ENCODE measurements at regions not wholly inside any gene's neighbourhood (a gene's known extent, or its start where the extent isn't known, plus 50 kb on each side); places are given as distances from the start of the nearest gene placed in this dataset.

- TF ChIP-seq SIN3A (IDR thresholded peaks at IDR 0.05; ENCODE audit: borderline replicate concordance, insufficient read depth, low read depth, low read length), result no peak
- no peak for TF ChIP-seq CTCF (IDR thresholded peaks at IDR 0.05)
- TF ChIP-seq REST (IDR thresholded peaks at IDR 0.05; ENCODE audit: insufficient read depth in 1 of 2, low read depth in 2 of 2, low read length in 1 of 2), result no peak
Observed at GRCh38 chr2:217612211-217612610, 390.6 kb downstream of the TNS1 start.

Data from Panc1 (cell line).